ENCODE measurements at regions not wholly inside any gene's neighbourhood (a gene's known extent, or its start where the extent isn't known, plus 50 kb on each side); places are given as distances from the start of the nearest gene placed in this dataset.

- no peaks in the 10 kb centered on the region for H3K4me1 Mint-ChIP-seq (ENCODE audit: low read depth)
- POLR2A ChIA-PET = interaction anchor here (0.8 kb wide), 1 partner anchor 33 kb away, joined by 3 read pairs; no protein-coding TSS in a partner anchor
- no peak for ATAC-seq
- CTCF ChIA-PET = no interaction called here
- H3K4me3 Mint-ChIP-seq = no peak overlapping the region
- intact Hi-C loops (cut with micrococcal nuclease) = no loop called here
- H3K27ac Mint-ChIP-seq = no peak overlapping the region
- no peaks in the 10 kb centered on the region for H3K36me3 Mint-ChIP-seq (ENCODE audit: low read depth)
- TF ChIP-seq CTCF (IDR thresholded peaks at IDR 0.05) = no peak
- no peaks in the 10 kb centered on the region for H3K9me3 Mint-ChIP-seq
- no peaks in the 10 kb centered on the region for H3K27me3 Mint-ChIP-seq
- DNase-seq = no peak
These were observed 528.5 kb upstream of the GOLIM4 start for GRCh38 chr3:168624195-168624594.

GRCh38 chr3:168622795-168623194 is 527.1 kb upstream of the GOLIM4 start:
- DNase-seq (no peak), ATAC-seq (no peak)
- no peaks in the 10 kb centered on the region for H3K36me3 Mint-ChIP-seq (ENCODE audit: low read depth)
- no peaks in the 10 kb centered on the region for H3K27me3 Mint-ChIP-seq
- CTCF ChIA-PET = no interaction called here
- no peak for TF ChIP-seq CTCF (IDR thresholded peaks at IDR 0.05)
- POLR2A ChIA-PET = no interaction called here
- no peak overlapping the region for H3K4me3 Mint-ChIP-seq
- intact Hi-C loops (cut with micrococcal nuclease) = no loop called here
- H3K9me3 Mint-ChIP-seq = no peaks in the 10 kb centered on the region
- no peaks in the 10 kb centered on the region for H3K4me1 Mint-ChIP-seq (ENCODE audit: low read depth)
- H3K27ac Mint-ChIP-seq = no peak overlapping the region

GRCh38 chr3:168620854-168621253 is 525.1 kb upstream of the GOLIM4 start:
- POLR2A ChIA-PET = no interaction called here
- H3K36me3 Mint-ChIP-seq (ENCODE audit: low read depth) = no peaks in the 10 kb centered on the region
- no peaks in the 10 kb centered on the region for H3K4me1 Mint-ChIP-seq (ENCODE audit: low read depth)
- TF ChIP-seq CTCF (IDR thresholded peaks at IDR 0.05) = no peak
- H3K27me3 Mint-ChIP-seq = no peaks in the 10 kb centered on the region
- H3K4me3 Mint-ChIP-seq = no peak overlapping the region
- intact Hi-C loops (cut with micrococcal nuclease) = no loop called here
- no peak overlapping the region for H3K27ac Mint-ChIP-seq
- no peaks in the 10 kb centered on the region for H3K9me3 Mint-ChIP-seq
- ATAC-seq = no peak
- no peak for DNase-seq
- CTCF ChIA-PET = interaction anchor here (1.4 kb wide), 1 partner anchor 13 kb away, joined by 3 read pairs; no protein-coding TSS in a partner anchor

GRCh38 chr3:168618827-168619470 is 523.2 kb upstream of the GOLIM4 start:
- Mint-ChIP-seq H3K27me3 (no peaks in the 10 kb centered on the region), H3K9me3 (no peaks in the 10 kb centered on the region), H3K4me1 (ENCODE audit: low read depth) (no peaks in the 10 kb centered on the region), H3K27ac (no peak overlapping the region), H3K36me3 (ENCODE audit: low read depth) (no peaks in the 10 kb centered on the region), H3K4me3 (no peak overlapping the region)
- ChIA-PET CTCF (no interaction called here), POLR2A (no interaction called here)
- TF ChIP-seq CTCF (IDR thresholded peaks at IDR 0.05) = no peak
- ATAC-seq (no peak), DNase-seq (no peak)
- intact Hi-C loops (cut with micrococcal nuclease) = no loop called here

- Mint-ChIP-seq H3K36me3 (ENCODE audit: low read depth) (no peaks in the 10 kb centered on the region), H3K4me3 (no peak overlapping the region), H3K27me3 (peaks cover 1% of the 10 kb centered on the region), H3K9me3 (no peaks in the 10 kb centered on the region), H3K27ac (no peak overlapping the region), H3K4me1 (ENCODE audit: low read depth) (no peaks in the 10 kb centered on the region)
- ChIA-PET POLR2A (no interaction called here), CTCF (no interaction called here)
- intact Hi-C loops (cut with micrococcal nuclease) = no loop called here
- no peak for ATAC-seq
- DNase-seq = no peak
- TF ChIP-seq CTCF (IDR thresholded peaks at IDR 0.05) = no peak
These were observed 521.9 kb upstream of the GOLIM4 start for GRCh38 chr3:168617658-168618057.

All from activated CD8-positive, alpha-beta T cell treated with anti-CD3 and anti-CD28 coated beads for 36 hours (primary cell).